ENCODE measurements at regions not wholly inside any gene's neighbourhood (a gene's known extent, or its start where the extent isn't known, plus 50 kb on each side); places are given as distances from the start of the nearest gene placed in this dataset.

GRCh38 chr5:60527072-60527471, 172.9 kb downstream of the DEPDC1B start:
- SMC1A ChIA-PET (ENCODE audit: uncharacterized antibody, unreplicated experiment): no interaction called here
- TF ChIP-seq TCF7 (IDR thresholded peaks at IDR 0.05; ENCODE audit: borderline replicate concordance) (no peak), USF2 (IDR thresholded peaks at IDR 0.05; ENCODE audit: borderline replicate concordance, low read depth, low read length) (no peak), ZBED1 (IDR thresholded peaks at IDR 0.05; ENCODE audit: borderline replicate concordance) (no peak), ZNF622 (IDR thresholded peaks at IDR 0.05) (no peak), FOS (IDR thresholded peaks at IDR 0.05; ENCODE audit: borderline replicate concordance, extremely low read depth, insufficient read length) (no peak), MTA2 (IDR thresholded peaks at IDR 0.05; ENCODE audit: low read depth) (no peak), CEBPB (IDR thresholded peaks at IDR 0.05; ENCODE audit: borderline replicate concordance in 1 of 2, low read depth in 2 of 2, low read length in 2 of 2) (no peak), CBX3 (IDR thresholded peaks at IDR 0.05; ENCODE audit: borderline replicate concordance, low read depth) (no peak), SMAD1 (IDR thresholded peaks at IDR 0.05; ENCODE audit: low read depth, partially characterized antibody) (no peak), RAD51 (IDR thresholded peaks at IDR 0.05) (no peak), KDM1A (IDR thresholded peaks at IDR 0.05; ENCODE audit: borderline replicate concordance) (no peak), STAT3 (IDR thresholded peaks at IDR 0.05; ENCODE audit: low read depth, low read length) (no peak), MYB (IDR thresholded peaks at IDR 0.05; ENCODE audit: borderline replicate concordance, low read depth, low read length) (no peak), SMAD5 (IDR thresholded peaks at IDR 0.05; ENCODE audit: low read depth) (no peak), PAX8 (IDR thresholded peaks at IDR 0.05) (no peak), JUND (IDR thresholded peaks at IDR 0.05; ENCODE audit: low read depth, low read length) (no peak)
- TF ChIP-seq, protein P1, sequence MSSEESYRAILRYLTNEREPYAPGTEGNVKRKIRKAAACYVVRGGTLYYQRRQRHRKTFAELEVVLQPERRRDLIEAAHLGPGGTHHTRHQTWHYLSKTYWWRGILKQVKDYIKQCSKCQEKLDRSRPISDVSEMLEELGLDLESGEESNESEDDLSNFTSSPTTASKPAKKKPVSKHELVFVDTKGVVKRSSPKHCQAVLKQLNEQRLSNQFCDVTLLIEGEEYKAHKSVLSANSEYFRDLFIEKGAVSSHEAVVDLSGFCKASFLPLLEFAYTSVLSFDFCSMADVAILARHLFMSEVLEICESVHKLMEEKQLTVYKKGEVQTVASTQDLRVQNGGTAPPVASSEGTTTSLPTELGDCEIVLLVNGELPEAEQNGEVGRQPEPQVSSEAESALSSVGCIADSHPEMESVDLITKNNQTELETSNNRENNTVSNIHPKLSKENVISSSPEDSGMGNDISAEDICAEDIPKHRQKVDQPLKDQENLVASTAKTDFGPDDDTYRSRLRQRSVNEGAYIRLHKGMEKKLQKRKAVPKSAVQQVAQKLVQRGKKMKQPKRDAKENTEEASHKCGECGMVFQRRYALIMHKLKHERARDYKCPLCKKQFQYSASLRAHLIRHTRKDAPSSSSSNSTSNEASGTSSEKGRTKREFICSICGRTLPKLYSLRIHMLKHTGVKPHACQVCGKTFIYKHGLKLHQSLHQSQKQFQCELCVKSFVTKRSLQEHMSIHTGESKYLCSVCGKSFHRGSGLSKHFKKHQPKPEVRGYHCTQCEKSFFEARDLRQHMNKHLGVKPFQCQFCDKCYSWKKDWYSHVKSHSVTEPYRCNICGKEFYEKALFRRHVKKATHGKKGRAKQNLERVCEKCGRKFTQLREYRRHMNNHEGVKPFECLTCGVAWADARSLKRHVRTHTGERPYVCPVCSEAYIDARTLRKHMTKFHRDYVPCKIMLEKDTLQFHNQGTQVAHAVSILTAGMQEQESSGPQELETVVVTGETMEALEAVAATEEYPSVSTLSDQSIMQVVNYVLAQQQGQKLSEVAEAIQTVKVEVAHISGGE (CRISPR knock-in tag; IDR thresholded peaks at IDR 0.05): no peak
- ATAC-seq (no peak), FAIRE-seq (no peak), DNase-seq (ENCODE audit: low read depth, low spot score) (no peak)
- Histone ChIP-seq H3K36me3 (ENCODE audit: control insufficient read depth in 2 of 2, insufficient read depth in 2 of 2, low read length in 1 of 2) (no peaks in the 10 kb centered on the region), H3K4me1 (ENCODE audit: control insufficient read depth, insufficient read depth, low read length) (peaks cover 16% of the 10 kb centered on the region), H3K27ac (ENCODE audit: control insufficient read depth, insufficient read depth) (no peak overlapping the region), H3K9me3 (replicated peaks; ENCODE audit: control insufficient read depth, insufficient read depth, low read length) (no peaks in the 10 kb centered on the region; the same call in 2 of the 3 replicates), H3K4me2 (ENCODE audit: control insufficient read depth, insufficient read depth) (no peak overlapping the region), H3K79me2 (ENCODE audit: control insufficient read depth, insufficient read depth, low read length) (no peaks in the 10 kb centered on the region), H3K9ac (ENCODE audit: control insufficient read depth, insufficient read depth, low read length) (no peak overlapping the region), H3K27me3 (replicated peaks in 1 of 2; ENCODE audit: control insufficient read depth in 2 of 2, insufficient read depth in 2 of 2, low read length in 1 of 2) (no peaks in the 10 kb centered on the region), H4K20me1 (ENCODE audit: control insufficient read depth, insufficient read depth) (no peaks in the 10 kb centered on the region), H3K4me3 (no peak overlapping the region), H2AFZ (ENCODE audit: control insufficient read depth, low read depth, low read length) (no peak overlapping the region)
- RAD21 ChIA-PET (ENCODE audit: unreplicated experiment): no interaction called here
- CTCF ChIA-PET: no interaction called here
- intact Hi-C loops (cut with micrococcal nuclease; ENCODE audit: unreplicated experiment) (no loop called here), in situ Hi-C loops (cut with MboI) (no loop called here)
- 90% methylated on average over 5 of the region's 5 CpGs for WGBS (ENCODE audit: insufficient coverage, insufficient replicate concordance, low lambda C conversion rate, missing lambda C conversion rate)
- POLR2A ChIA-PET: no interaction called here
- BruUV-seq (replicated peaks): no TSS peak
